SK-N-MC (cell line): ENCODE measurements at regions not wholly inside any gene's neighbourhood (a gene's known extent, or its start where the extent isn't known, plus 50 kb on each side); places are given as distances from the start of the nearest gene placed in this dataset.

Experiments
- DNase-seq: peaks from one replicate; pipeline ENCODE4 v3.0.0-alpha.2; 2011; ENCODE audit warnings: low read depth, low spot score
- H3K27ac ChIP-seq: fragments of 200-600 bp; sonication (generic); 2 replicates; pipeline ENCODE4 v1.5.1; 2016; ENCODE audit warnings: mixed run types
- H3K36me3 ChIP-seq: fragments of 200-600 bp; sonication (generic); 2 replicates; pipeline ENCODE4 v1.6.1; 2017; ENCODE audit warnings: antibody characterized with exemption, low read length, mixed read lengths; ENCODE audit not compliant: insufficient read depth
- H3K4me3 ChIP-seq: fragments of 200-600 bp; sonication (generic); 2 replicates; pipeline ENCODE4 v1.5.1; 2016
- H3K9ac ChIP-seq: fragments of 200-600 bp; sonication (generic); 2 replicates; pipeline ENCODE4 v1.8.0; 2017; ENCODE audit warnings: mixed run types, mixed read lengths; ENCODE audit not compliant: insufficient read length
- H3K9me3 ChIP-seq: fragments of 200-600 bp; sonication (generic); 2 replicates; pipeline ENCODE4 v1.6.1; 2017; ENCODE audit warnings: low read depth, mild to moderate bottlenecking, antibody characterized with exemption, low read length, moderate library complexity, mixed read lengths
- EZH2 ChIP-seq: fragments of 200-600 bp; sonication (generic); IDR thresholded peaks from one replicate; pipeline ENCODE4 v1.6.1; 2017; ENCODE audit warnings: antibody characterized with exemption
- FOXP2 ChIP-seq: optimal IDR thresholded peaks from 2 replicates; pipeline ENCODE3; 2011; ENCODE audit warnings: mild to moderate bottlenecking, moderate library complexity; ENCODE audit not compliant: insufficient read depth; ENCODE audit errors: extremely low read length, control extremely low read depth
- POLR2AphosphoS5 ChIP-seq: IDR thresholded peaks from 2 replicates; pipeline ENCODE4 v1.6.1; 2012; ENCODE audit warnings: mild to moderate bottlenecking, low read depth, low read length, borderline replicate concordance

- TF ChIP-seq EZH2 = no peak
- no peak for TF ChIP-seq FOXP2
- no peak for TF ChIP-seq POLR2AphosphoS5
- no peak for DNase-seq
- H3K4me3 ChIP-seq = no peak overlapping the region
- no peaks in the 10 kb centered on the region for H3K9me3 ChIP-seq
- no peak overlapping the region for H3K27ac ChIP-seq
- no peaks in the 10 kb centered on the region for H3K36me3 ChIP-seq
- H3K9ac ChIP-seq = no peak overlapping the region
Observed at GRCh38 chr5:90311401-90311800, 98.2 kb downstream of the CETN3 start.

- Histone ChIP-seq H3K9me3 (no peaks in the 10 kb centered on the region), H3K4me3 (no peak overlapping the region), H3K27ac (no peak overlapping the region), H3K9ac (no peak overlapping the region), H3K36me3 (no peaks in the 10 kb centered on the region)
- TF ChIP-seq EZH2 (no peak), POLR2AphosphoS5 (no peak), FOXP2 (no peak)
- no peak for DNase-seq
Observed at GRCh38 chr5:90308787-90309585, 100.6 kb downstream of the CETN3 start.

GRCh38 chr5:90307782-90308181 lies 101.8 kb downstream of the CETN3 start:
- Histone ChIP-seq H3K36me3 (no peaks in the 10 kb centered on the region), H3K4me3 (no peak overlapping the region), H3K9ac (no peak overlapping the region), H3K27ac (no peak overlapping the region), H3K9me3 (no peaks in the 10 kb centered on the region)
- TF ChIP-seq EZH2 = no peak
- TF ChIP-seq POLR2AphosphoS5 = no peak
- no peak for TF ChIP-seq FOXP2
- DNase-seq = no peak

GRCh38 chr5:90307322-90307721 lies 102.2 kb downstream of the CETN3 start:
- Histone ChIP-seq H3K9ac (no peak overlapping the region), H3K4me3 (no peak overlapping the region), H3K36me3 (no peaks in the 10 kb centered on the region), H3K9me3 (no peaks in the 10 kb centered on the region), H3K27ac (no peak overlapping the region)
- TF ChIP-seq POLR2AphosphoS5 (no peak), FOXP2 (no peak), EZH2 (no peak)
- DNase-seq = no peak

GRCh38 chr5:90306613-90307012 lies 102.9 kb downstream of the CETN3 start:
- H3K9me3 ChIP-seq = no peaks in the 10 kb centered on the region
- no peak overlapping the region for H3K9ac ChIP-seq
- no peak overlapping the region for H3K27ac ChIP-seq
- DNase-seq = no peak
- H3K4me3 ChIP-seq = no peak overlapping the region
- TF ChIP-seq EZH2 (no peak), POLR2AphosphoS5 (no peak), FOXP2 (no peak)
- H3K36me3 ChIP-seq = no peaks in the 10 kb centered on the region

- Histone ChIP-seq H3K27ac (no peak overlapping the region), H3K9ac (no peak overlapping the region), H3K9me3 (no peaks in the 10 kb centered on the region), H3K36me3 (no peaks in the 10 kb centered on the region), H3K4me3 (no peak overlapping the region)
- no peak for DNase-seq
- TF ChIP-seq POLR2AphosphoS5 (no peak), EZH2 (no peak), FOXP2 (no peak)
Observed at GRCh38 chr5:90305041-90305720, 104.4 kb downstream of the CETN3 start.

- TF ChIP-seq POLR2AphosphoS5 = no peak
- TF ChIP-seq EZH2 = no peak
- no peak for TF ChIP-seq FOXP2
- Histone ChIP-seq H3K36me3 (no peaks in the 10 kb centered on the region), H3K27ac (no peak overlapping the region), H3K9me3 (no peaks in the 10 kb centered on the region), H3K4me3 (no peak overlapping the region), H3K9ac (no peak overlapping the region)
- no peak for DNase-seq
Observed at GRCh38 chr5:90301248-90301647, 108.3 kb downstream of the CETN3 start.

- Histone ChIP-seq H3K27ac (no peak overlapping the region), H3K9me3 (no peaks in the 10 kb centered on the region), H3K36me3 (no peaks in the 10 kb centered on the region), H3K4me3 (no peak overlapping the region), H3K9ac (no peak overlapping the region)
- peak; percentile 64; the same call in 1 of the 2 replicates for TF ChIP-seq POLR2AphosphoS5
- no peak for TF ChIP-seq FOXP2
- no peak for TF ChIP-seq EZH2
- peak; percentile 63 for DNase-seq
Observed at GRCh38 chr5:90297045-90297764, 112.4 kb downstream of the CETN3 start.
